ENCODE measurements at regions not wholly inside any gene's neighbourhood (a gene's known extent, or its start where the extent isn't known, plus 50 kb on each side); places are given as distances from the start of the nearest gene placed in this dataset.

- Histone ChIP-seq H3K4me3 (no peak overlapping the region), H3K4me1 (ENCODE audit: low read depth) (no peaks in the 10 kb centered on the region), H3K9me3 (no peaks in the 10 kb centered on the region), H3K36me3 (ENCODE audit: low read depth) (no peaks in the 10 kb centered on the region)
- no peak for TF ChIP-seq CTCF (IDR thresholded peaks at IDR 0.05)
- DNase-seq (no peak), ATAC-seq (no peak)
- intact Hi-C loops (cut with DNase I, micrococcal nuclease), result no loop called here
These were observed 103.3 kb upstream of the ZNF608 start for GRCh38 chr5:124849774-124850173.

- ATAC-seq, result no peak
- intact Hi-C loops (cut with DNase I, micrococcal nuclease), result no loop called here
- no peak for TF ChIP-seq CTCF (IDR thresholded peaks at IDR 0.05)
These were observed 110.3 kb upstream of the ZNF608 start for GRCh38 chr5:124856726-124857125.

GRCh38 chr5:124858612-124859011, 112.2 kb upstream of the ZNF608 start:
- DNase-seq, result no peak
- TF ChIP-seq CTCF (IDR thresholded peaks at IDR 0.05), result no peak
- Histone ChIP-seq H3K4me3 (no peak overlapping the region), H3K9me3 (no peaks in the 10 kb centered on the region), H3K36me3 (ENCODE audit: low read depth) (no peaks in the 10 kb centered on the region), H3K4me1 (ENCODE audit: low read depth) (no peaks in the 10 kb centered on the region)
- ATAC-seq, result peak; percentile 21
- intact Hi-C loops (cut with DNase I, micrococcal nuclease), result no loop called here

More at GRCh38 chr5:124856726-124857125, 110.3 kb upstream of the ZNF608 start:
- DNase-seq, result no peak
- Histone ChIP-seq H3K4me3 (no peak overlapping the region), H3K36me3 (ENCODE audit: low read depth) (no peaks in the 10 kb centered on the region), H3K4me1 (ENCODE audit: low read depth) (no peaks in the 10 kb centered on the region), H3K9me3 (no peaks in the 10 kb centered on the region)

- intact Hi-C loops (cut with DNase I, micrococcal nuclease), result no loop called here
- Histone ChIP-seq H3K36me3 (ENCODE audit: low read depth) (no peaks in the 10 kb centered on the region), H3K9me3 (no peaks in the 10 kb centered on the region), H3K4me1 (ENCODE audit: low read depth) (no peaks in the 10 kb centered on the region), H3K4me3 (no peak overlapping the region)
- ATAC-seq (peak; percentile 36), DNase-seq (peak in 1 of 3 donors; percentile 10)
- no peak for TF ChIP-seq CTCF (IDR thresholded peaks at IDR 0.05)
These were observed 112.6 kb upstream of the ZNF608 start for GRCh38 chr5:124859027-124859426.

- H3K4me1 ChIP-seq (ENCODE audit: low read depth), result no peaks in the 10 kb centered on the region
- TF ChIP-seq CTCF (IDR thresholded peaks at IDR 0.05), result no peak
- DNase-seq, result no peak
- intact Hi-C loops (cut with DNase I, micrococcal nuclease), result no loop called here
- no peaks in the 10 kb centered on the region for H3K9me3 ChIP-seq
- no peaks in the 10 kb centered on the region for H3K36me3 ChIP-seq (ENCODE audit: low read depth)
- no peak overlapping the region for H3K4me3 ChIP-seq
- no peak for ATAC-seq
These were observed 113.3 kb upstream of the ZNF608 start for GRCh38 chr5:124859556-124860290.

GRCh38 chr5:124860291-124860655, 113.8 kb upstream of the ZNF608 start:
- Histone ChIP-seq H3K4me3 (no peak overlapping the region), H3K4me1 (ENCODE audit: low read depth) (no peaks in the 10 kb centered on the region), H3K9me3 (no peaks in the 10 kb centered on the region), H3K36me3 (ENCODE audit: low read depth) (no peaks in the 10 kb centered on the region)
- ATAC-seq, result no peak
- DNase-seq, result no peak
- intact Hi-C loops (cut with DNase I, micrococcal nuclease), result no loop called here
- TF ChIP-seq CTCF (IDR thresholded peaks at IDR 0.05), result no peak

Data from mucosa of descending colon (tissue), 3 donors.